ENCODE measurements at regions not wholly inside any gene's neighbourhood (a gene's known extent, or its start where the extent isn't known, plus 50 kb on each side); places are given as distances from the start of the nearest gene placed in this dataset.

DNA sequence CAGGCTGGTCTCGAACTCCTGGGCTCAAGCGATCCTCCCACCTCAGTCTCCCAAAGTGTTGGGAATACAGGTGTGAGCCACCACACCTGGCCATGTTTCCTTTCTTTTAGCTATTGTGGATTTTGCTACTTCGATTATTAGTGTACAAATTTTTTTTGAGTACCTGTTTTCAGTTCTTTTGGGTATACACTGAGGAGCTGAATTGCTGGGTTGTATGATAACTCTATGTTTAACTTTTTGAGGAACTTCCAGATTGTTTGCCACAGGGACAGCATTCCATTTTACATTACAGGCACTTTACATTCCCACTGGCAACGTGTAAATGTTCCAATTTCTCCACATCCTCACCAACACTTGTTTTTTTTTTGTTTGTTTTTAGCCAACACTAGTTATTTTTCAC is 198.1 kb upstream of the TBX3 start:
- TF ChIP-seq EZH2 (IDR thresholded peaks at IDR 0.05; ENCODE audit: borderline replicate concordance, low read depth, low read length): no peak
- TF ChIP-seq, protein P1, sequence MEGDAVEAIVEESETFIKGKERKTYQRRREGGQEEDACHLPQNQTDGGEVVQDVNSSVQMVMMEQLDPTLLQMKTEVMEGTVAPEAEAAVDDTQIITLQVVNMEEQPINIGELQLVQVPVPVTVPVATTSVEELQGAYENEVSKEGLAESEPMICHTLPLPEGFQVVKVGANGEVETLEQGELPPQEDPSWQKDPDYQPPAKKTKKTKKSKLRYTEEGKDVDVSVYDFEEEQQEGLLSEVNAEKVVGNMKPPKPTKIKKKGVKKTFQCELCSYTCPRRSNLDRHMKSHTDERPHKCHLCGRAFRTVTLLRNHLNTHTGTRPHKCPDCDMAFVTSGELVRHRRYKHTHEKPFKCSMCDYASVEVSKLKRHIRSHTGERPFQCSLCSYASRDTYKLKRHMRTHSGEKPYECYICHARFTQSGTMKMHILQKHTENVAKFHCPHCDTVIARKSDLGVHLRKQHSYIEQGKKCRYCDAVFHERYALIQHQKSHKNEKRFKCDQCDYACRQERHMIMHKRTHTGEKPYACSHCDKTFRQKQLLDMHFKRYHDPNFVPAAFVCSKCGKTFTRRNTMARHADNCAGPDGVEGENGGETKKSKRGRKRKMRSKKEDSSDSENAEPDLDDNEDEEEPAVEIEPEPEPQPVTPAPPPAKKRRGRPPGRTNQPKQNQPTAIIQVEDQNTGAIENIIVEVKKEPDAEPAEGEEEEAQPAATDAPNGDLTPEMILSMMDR (IDR thresholded peaks at IDR 0.05 in 2 of 3, conservative IDR thresholded peaks at IDR 0.05 in 1 of 3; ENCODE audit: insufficient read depth in 2 of 3, low read depth in 1 of 3, low read length in 3 of 3): no peak
- TF ChIP-seq POLR2A (conservative IDR thresholded peaks at IDR 0.05): no peak
- TF ChIP-seq NCOR1 (IDR thresholded peaks at IDR 0.05): no peak
- no peak for TF ChIP-seq EP300 (IDR thresholded peaks at IDR 0.05; ENCODE audit: low read length)

All from K562 (cell line).